H1 (cell line): ENCODE measurements at regions not wholly inside any gene's neighbourhood (a gene's known extent, or its start where the extent isn't known, plus 50 kb on each side); places are given as distances from the start of the nearest gene placed in this dataset.

ENCODE experiments used
- CTCF ChIP-seq, 3 experiments: IDR thresholded peaks; 1 replicate in 2 of 3; 2 replicates in 1 of 3; pipeline versions ENCODE4 v1.5.1 to v1.6.1; 2011; ENCODE audit warnings: low read length in 3 of 3, mild to moderate bottlenecking in 3 of 3, inconsistent platforms in 2 of 3, low read depth in 1 of 3, moderate library complexity in 1 of 3; ENCODE audit not compliant: insufficient read depth in 1 of 3; ENCODE audit errors: control extremely low read depth in 1 of 3
- GTF2F1 ChIP-seq: IDR thresholded peaks from 2 replicates; pipeline ENCODE4 v1.6.1; 2012; ENCODE audit warnings: low read depth, low read length, improper control_type of control experiment, borderline replicate concordance
- SP1 ChIP-seq: IDR thresholded peaks from 2 replicates; pipeline ENCODE4 v1.6.1; 2011; ENCODE audit warnings: low read depth, low read length
- TBP ChIP-seq: IDR thresholded peaks from 2 replicates; pipeline ENCODE4 v1.6.1; 2011; ENCODE audit warnings: low read depth, low read length, improper control_type of control experiment

- no peak for TF ChIP-seq GTF2F1
- TF ChIP-seq CTCF (IDR thresholded peaks at IDR 0.05; ENCODE audit: control extremely low read depth in 1 of 3, insufficient read depth in 1 of 3, low read depth in 1 of 3, low read length in 3 of 3), result no peak
- TF ChIP-seq TBP, result no peak
- TF ChIP-seq SP1, result no peak
Observed at GRCh38 chr3:190180268-190180667, 59.6 kb upstream of the P3H2 start.
